B cell (primary cell): ENCODE measurements at regions not wholly inside any gene's neighbourhood (a gene's known extent, or its start where the extent isn't known, plus 50 kb on each side); places are given as distances from the start of the nearest gene placed in this dataset.

Experiments
- ATAC-seq: fragments of 200-7000 bp; cut with Tn5 transposase; one replicate; pipeline ENCODE4 v1.10.0; 2021; ENCODE audit warnings: low read depth, mild to moderate bottlenecking, moderate number of reproducible peaks, moderate library complexity
- CTCF ChIA-PET: fragments of 350-600 bp; sonication (Branson Sonifier 250); formaldehyde crosslinking; loops from one replicate; lab custom pipeline; 2021; ENCODE audit warnings: antibody characterized with exemption, inconsistent platforms; lab: Charles Lee
- POLR2A ChIA-PET: fragments of 350-600 bp; sonication (Branson Sonifier 250); formaldehyde crosslinking; loops from one replicate; lab custom pipeline; 2021; ENCODE audit warnings: antibody characterized with exemption; lab: Charles Lee
- DNase-seq: peaks from one replicate; pipeline ENCODE4 v3.0.0; 2013
- H2AFZ ChIP-seq: 2 replicates; pipeline ENCODE4 v1.6.1; 2012; ENCODE audit warnings: mild to moderate bottlenecking, low read depth, low read length; ENCODE audit not compliant: insufficient read depth, poor library complexity, severe bottlenecking
- H3K27ac ChIP-seq, 2 donors: 1 replicate in 1 of 2; 2 replicates in 1 of 2; pipeline ENCODE4 v1.5.1; 2012 to 2013; ENCODE audit warnings: low read length in 2 of 2, mild to moderate bottlenecking in 2 of 2, moderate library complexity in 1 of 2
- H3K27me3 ChIP-seq, 4 experiments: fragments of 200-600 bp in 1 of 4; sonication (generic) in 1 of 4; replicated peaks in 1 of 4; 1 replicate in 2 of 4; 2 replicates in 2 of 4; pipeline versions ENCODE4 v1.6.1 to v1.7.0; 2013 to 2016; ENCODE audit warnings: low read length in 3 of 4, mild to moderate bottlenecking in 2 of 4, mixed read lengths in 1 of 4, moderate library complexity in 1 of 4; ENCODE audit not compliant: insufficient read depth in 4 of 4, control insufficient read depth in 3 of 4; ENCODE audit errors: control extremely low read depth in 1 of 4
- H3K36me3 ChIP-seq, 2 experiments: replicated peaks in 1 of 2; 1 replicate in 1 of 2; 2 replicates in 1 of 2; pipeline versions ENCODE4 v1.6.1 to v1.7.1; 2013; ENCODE audit warnings: low read length in 1 of 2; ENCODE audit not compliant: insufficient read depth in 2 of 2, control insufficient read depth in 1 of 2; ENCODE audit errors: control extremely low read depth in 1 of 2, extremely low read depth in 1 of 2
- H3K4me1 ChIP-seq, 2 donors: fragments of 200-600 bp in 1 of 2; sonication (generic) in 1 of 2; 1 replicate in 1 of 2; 2 replicates in 1 of 2; pipeline versions ENCODE4 v1.5.1 to v1.6.1; 2013 to 2017; ENCODE audit warnings: low read length in 2 of 2; ENCODE audit not compliant: control insufficient read depth in 2 of 2, insufficient read depth in 2 of 2
- H3K4me2 ChIP-seq: replicated peaks from 2 replicates; pipeline ENCODE3; 2012; ENCODE audit warnings: mild to moderate bottlenecking, low read depth, low read length; ENCODE audit not compliant: poor library complexity, severe bottlenecking
- H3K4me3 ChIP-seq, 5 experiments: fragments of 200-600 bp in 1 of 5; sonication (generic) in 1 of 5; 1 replicate in 3 of 5; 2 replicates in 2 of 5; pipeline versions ENCODE4 v1.5.1 to v1.7.0; 2011 to 2016; ENCODE audit warnings: low read length in 4 of 5, mild to moderate bottlenecking in 4 of 5, low read depth in 2 of 5, control low read depth in 1 of 5, moderate library complexity in 1 of 5; ENCODE audit not compliant: insufficient read depth in 1 of 5; ENCODE audit errors: control extremely low read depth in 1 of 5, extremely low read depth in 1 of 5
- H3K79me2 ChIP-seq: fragments of 200-600 bp; sonication (generic); one replicate; pipeline ENCODE4 v1.6.0; 2016; ENCODE audit warnings: low read length; ENCODE audit not compliant: control insufficient read depth, insufficient read depth
- H3K9ac ChIP-seq: fragments of 200-600 bp; sonication (generic); 2 replicates; pipeline ENCODE4 v1.6.1; 2017; ENCODE audit warnings: mild to moderate bottlenecking, low read length, moderate library complexity
- H3K9me3 ChIP-seq, 3 donors: one replicate each; pipeline versions ENCODE4 v1.6.1 to v1.7.1; 2013; ENCODE audit warnings: low read length in 2 of 3; ENCODE audit not compliant: control insufficient read depth in 2 of 3, insufficient read depth in 1 of 3; ENCODE audit errors: control extremely low read depth in 1 of 3
- H4K20me1 ChIP-seq: 2 replicates; pipeline ENCODE4 v1.6.0; 2012; ENCODE audit warnings: mild to moderate bottlenecking, low read length; ENCODE audit not compliant: insufficient read depth, control insufficient read depth, poor library complexity, severe bottlenecking
- H3K27ac Mint-ChIP-seq: one replicate; pipeline ENCODE4 v1.8.0; 2021; ENCODE audit warnings: mixed read lengths
- H3K27me3 Mint-ChIP-seq: one replicate; pipeline ENCODE4 v1.8.0; 2021; ENCODE audit warnings: mixed read lengths
- H3K4me1 Mint-ChIP-seq: one replicate; pipeline ENCODE4 v1.8.0; 2021; ENCODE audit warnings: mixed read lengths
- H3K4me3 Mint-ChIP-seq: one replicate; pipeline ENCODE4 v1.8.0; 2021; ENCODE audit warnings: mixed read lengths
- H3K9me3 Mint-ChIP-seq: one replicate; pipeline ENCODE4 v1.8.0; 2022; ENCODE audit warnings: mixed read lengths; ENCODE audit not compliant: insufficient read depth
- CTCF ChIP-seq: fragments of 200-600 bp; IDR thresholded peaks from one replicate; pipeline ENCODE4 v1.8.0; 2022; ENCODE audit warnings: antibody characterized with exemption, mild to moderate bottlenecking
- EZH2 ChIP-seq: IDR thresholded peaks from 2 replicates; pipeline ENCODE4 v1.6.1; 2012; ENCODE audit warnings: borderline replicate concordance, low read depth, mild to moderate bottlenecking, moderate library complexity, low read length; ENCODE audit not compliant: insufficient read depth, poor library complexity, severe bottlenecking
- WGBS: methylation state at CpG from one replicate; pipeline ENCODE4 v1.1.5; 2013; ENCODE audit warnings: missing lambda C conversion rate; ENCODE audit not compliant: insufficient coverage; 5-methylcytosine and 5-hydroxymethylcytosine counted together
- intact Hi-C: fragments of 100-400 bp; cut with micrococcal nuclease; formaldehyde crosslinking; loops from one replicate; pipeline ENCODE4 v1.10.0; 2022

- Histone ChIP-seq H2AFZ (no peak overlapping the region), H3K4me1 (no peaks in the 10 kb centered on the region), H4K20me1 (no peaks in the 10 kb centered on the region), H3K9me3 (peaks cover 0 to 9% (median 0%) of the 10 kb centered on the region in 3 donors), H3K36me3 (no peaks in the 10 kb centered on the region), H3K27me3 (no peaks in the 10 kb centered on the region), H3K9ac (no peak overlapping the region), H3K79me2 (no peaks in the 10 kb centered on the region), H3K4me2 (no peak overlapping the region), H3K27ac (no peak overlapping the region), H3K4me3 (no peak overlapping the region)
- DNase-seq = no peak
- no peak for ATAC-seq
- Mint-ChIP-seq H3K4me3 (no peak overlapping the region), H3K9me3 (peaks cover 5% of the 10 kb centered on the region), H3K27ac (no peak overlapping the region), H3K4me1 (no peaks in the 10 kb centered on the region), H3K27me3 (no peaks in the 10 kb centered on the region)
- WGBS = 85% methylated on average over 3 of the region's 4 CpGs
- intact Hi-C loops = no loop called here
- ChIA-PET CTCF (no interaction called here), POLR2A (no interaction called here)
- TF ChIP-seq EZH2 = no peak
- TF ChIP-seq CTCF = no peak
Observed at GRCh38 chr3:80668600-80669294, 900.9 kb upstream of the ROBO1 start.

- H4K20me1 ChIP-seq = no peaks in the 10 kb centered on the region
- peaks cover 0 to 9% (median 0%) of the 10 kb centered on the region in 3 donors for H3K9me3 ChIP-seq
- H3K27me3 ChIP-seq = no peaks in the 10 kb centered on the region
- Mint-ChIP-seq H3K4me3 (no peak overlapping the region), H3K27me3 (no peaks in the 10 kb centered on the region), H3K9me3 (peaks cover 5% of the 10 kb centered on the region), H3K27ac (no peak overlapping the region), H3K4me1 (no peaks in the 10 kb centered on the region)
- ChIA-PET POLR2A (no interaction called here), CTCF (no interaction called here)
- intact Hi-C loops = no loop called here
- no peak for ATAC-seq
- H3K79me2 ChIP-seq = no peaks in the 10 kb centered on the region
- DNase-seq = no peak
- no peak overlapping the region for H3K4me3 ChIP-seq
- no peak overlapping the region for H3K4me2 ChIP-seq
- no peak overlapping the region for H3K27ac ChIP-seq
- H3K9ac ChIP-seq = no peak overlapping the region
- TF ChIP-seq EZH2 = no peak
- TF ChIP-seq CTCF = no peak
- H3K4me1 ChIP-seq = no peaks in the 10 kb centered on the region
- H2AFZ ChIP-seq = no peak overlapping the region
- H3K36me3 ChIP-seq = no peaks in the 10 kb centered on the region
Observed at GRCh38 chr3:80668100-80668499, 900.3 kb upstream of the ROBO1 start.
